H1 (cell line): ENCODE measurements at regions not wholly inside any gene's neighbourhood (a gene's known extent, or its start where the extent isn't known, plus 50 kb on each side); places are given as distances from the start of the nearest gene placed in this dataset.

Experiments used
- BACH1 ChIP-seq: IDR thresholded peaks from 2 replicates; pipeline ENCODE4 v1.6.1; 2012; ENCODE audit warnings: low read length, improper control_type of control experiment
- FOSL1 ChIP-seq: IDR thresholded peaks from 2 replicates; pipeline ENCODE4 v1.6.1; 2011; ENCODE audit warnings: mild to moderate bottlenecking, low read depth, low read length, moderate library complexity; ENCODE audit not compliant: insufficient read depth
- KDM1A ChIP-seq: fragments of 200-600, 300-600 bp; sonication (generic); IDR thresholded peaks from 2 replicates; pipeline ENCODE4 v1.7.1; 2016; ENCODE audit warnings: mild to moderate bottlenecking, low read length, borderline replicate concordance
- MAFK ChIP-seq: IDR thresholded peaks from 2 replicates; pipeline ENCODE4 v1.6.1; 2012; ENCODE audit warnings: low read depth, mild to moderate bottlenecking, improper control_type of control experiment, low read length
- POU5F1 ChIP-seq: IDR thresholded peaks from 2 replicates; pipeline ENCODE4 v1.6.1; 2011; ENCODE audit warnings: low read depth, mild to moderate bottlenecking, low read length, moderate library complexity
- RNF2 ChIP-seq: fragments of 200-900, 300-1000 bp; sonication (generic); IDR thresholded peaks from 2 replicates; pipeline ENCODE4 v1.7.1; 2016; ENCODE audit warnings: borderline replicate concordance, low read depth, mild to moderate bottlenecking, antibody characterized with exemption, low read length; ENCODE audit not compliant: poor library complexity, severe bottlenecking; ENCODE audit errors: missing control alignments
- SIN3A ChIP-seq, 2 experiments: IDR thresholded peaks in 1 of 2; conservative IDR thresholded peaks in 1 of 2; 2 replicates each; pipeline ENCODE4 v1.6.1; 2011 to 2012; ENCODE audit warnings: low read length in 2 of 2, improper control_type of control experiment in 1 of 2, low read depth in 1 of 2, mild to moderate bottlenecking in 1 of 2
- TF ChIP-seq, protein P1 (sequence below): fragments of 300-600 bp; sonication (generic); IDR thresholded peaks from 2 replicates; pipeline ENCODE4 v1.7.1; 2012; ENCODE audit warnings: low read length, moderate library complexity, mild to moderate bottlenecking, inconsistent platforms; ENCODE audit not compliant: insufficient replicate concordance
- TF ChIP-seq, protein P2 (sequence below), 3 experiments: IDR thresholded peaks; 1 replicate in 2 of 3; 2 replicates in 1 of 3; pipeline versions ENCODE4 v1.5.1 to v1.6.1; 2011; ENCODE audit warnings: low read length in 3 of 3, mild to moderate bottlenecking in 3 of 3, inconsistent platforms in 2 of 3, low read depth in 1 of 3, moderate library complexity in 1 of 3; ENCODE audit not compliant: insufficient read depth in 1 of 3; ENCODE audit errors: control extremely low read depth in 1 of 3

DNA sequence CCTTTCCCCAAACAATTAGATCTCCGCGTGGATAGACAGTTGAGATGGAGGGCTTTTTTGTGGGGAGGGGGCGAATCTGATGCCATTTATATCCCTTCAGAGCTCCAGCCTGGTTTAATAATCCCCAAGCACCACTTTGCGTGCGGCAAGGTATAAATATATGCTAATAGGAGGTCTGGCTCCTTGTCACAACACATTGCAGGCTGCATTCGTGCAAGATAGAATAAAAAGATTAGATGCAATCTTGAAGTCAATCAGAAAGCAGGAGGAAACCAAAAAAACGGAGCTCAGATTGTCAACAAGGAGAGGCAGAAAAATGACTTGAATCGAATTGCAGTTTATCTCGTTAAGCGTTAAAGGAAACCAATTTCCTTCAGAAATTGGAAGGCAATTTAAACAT lies 248.7 kb downstream of the SPTSSA start (continued):
- TF ChIP-seq, protein P1, sequence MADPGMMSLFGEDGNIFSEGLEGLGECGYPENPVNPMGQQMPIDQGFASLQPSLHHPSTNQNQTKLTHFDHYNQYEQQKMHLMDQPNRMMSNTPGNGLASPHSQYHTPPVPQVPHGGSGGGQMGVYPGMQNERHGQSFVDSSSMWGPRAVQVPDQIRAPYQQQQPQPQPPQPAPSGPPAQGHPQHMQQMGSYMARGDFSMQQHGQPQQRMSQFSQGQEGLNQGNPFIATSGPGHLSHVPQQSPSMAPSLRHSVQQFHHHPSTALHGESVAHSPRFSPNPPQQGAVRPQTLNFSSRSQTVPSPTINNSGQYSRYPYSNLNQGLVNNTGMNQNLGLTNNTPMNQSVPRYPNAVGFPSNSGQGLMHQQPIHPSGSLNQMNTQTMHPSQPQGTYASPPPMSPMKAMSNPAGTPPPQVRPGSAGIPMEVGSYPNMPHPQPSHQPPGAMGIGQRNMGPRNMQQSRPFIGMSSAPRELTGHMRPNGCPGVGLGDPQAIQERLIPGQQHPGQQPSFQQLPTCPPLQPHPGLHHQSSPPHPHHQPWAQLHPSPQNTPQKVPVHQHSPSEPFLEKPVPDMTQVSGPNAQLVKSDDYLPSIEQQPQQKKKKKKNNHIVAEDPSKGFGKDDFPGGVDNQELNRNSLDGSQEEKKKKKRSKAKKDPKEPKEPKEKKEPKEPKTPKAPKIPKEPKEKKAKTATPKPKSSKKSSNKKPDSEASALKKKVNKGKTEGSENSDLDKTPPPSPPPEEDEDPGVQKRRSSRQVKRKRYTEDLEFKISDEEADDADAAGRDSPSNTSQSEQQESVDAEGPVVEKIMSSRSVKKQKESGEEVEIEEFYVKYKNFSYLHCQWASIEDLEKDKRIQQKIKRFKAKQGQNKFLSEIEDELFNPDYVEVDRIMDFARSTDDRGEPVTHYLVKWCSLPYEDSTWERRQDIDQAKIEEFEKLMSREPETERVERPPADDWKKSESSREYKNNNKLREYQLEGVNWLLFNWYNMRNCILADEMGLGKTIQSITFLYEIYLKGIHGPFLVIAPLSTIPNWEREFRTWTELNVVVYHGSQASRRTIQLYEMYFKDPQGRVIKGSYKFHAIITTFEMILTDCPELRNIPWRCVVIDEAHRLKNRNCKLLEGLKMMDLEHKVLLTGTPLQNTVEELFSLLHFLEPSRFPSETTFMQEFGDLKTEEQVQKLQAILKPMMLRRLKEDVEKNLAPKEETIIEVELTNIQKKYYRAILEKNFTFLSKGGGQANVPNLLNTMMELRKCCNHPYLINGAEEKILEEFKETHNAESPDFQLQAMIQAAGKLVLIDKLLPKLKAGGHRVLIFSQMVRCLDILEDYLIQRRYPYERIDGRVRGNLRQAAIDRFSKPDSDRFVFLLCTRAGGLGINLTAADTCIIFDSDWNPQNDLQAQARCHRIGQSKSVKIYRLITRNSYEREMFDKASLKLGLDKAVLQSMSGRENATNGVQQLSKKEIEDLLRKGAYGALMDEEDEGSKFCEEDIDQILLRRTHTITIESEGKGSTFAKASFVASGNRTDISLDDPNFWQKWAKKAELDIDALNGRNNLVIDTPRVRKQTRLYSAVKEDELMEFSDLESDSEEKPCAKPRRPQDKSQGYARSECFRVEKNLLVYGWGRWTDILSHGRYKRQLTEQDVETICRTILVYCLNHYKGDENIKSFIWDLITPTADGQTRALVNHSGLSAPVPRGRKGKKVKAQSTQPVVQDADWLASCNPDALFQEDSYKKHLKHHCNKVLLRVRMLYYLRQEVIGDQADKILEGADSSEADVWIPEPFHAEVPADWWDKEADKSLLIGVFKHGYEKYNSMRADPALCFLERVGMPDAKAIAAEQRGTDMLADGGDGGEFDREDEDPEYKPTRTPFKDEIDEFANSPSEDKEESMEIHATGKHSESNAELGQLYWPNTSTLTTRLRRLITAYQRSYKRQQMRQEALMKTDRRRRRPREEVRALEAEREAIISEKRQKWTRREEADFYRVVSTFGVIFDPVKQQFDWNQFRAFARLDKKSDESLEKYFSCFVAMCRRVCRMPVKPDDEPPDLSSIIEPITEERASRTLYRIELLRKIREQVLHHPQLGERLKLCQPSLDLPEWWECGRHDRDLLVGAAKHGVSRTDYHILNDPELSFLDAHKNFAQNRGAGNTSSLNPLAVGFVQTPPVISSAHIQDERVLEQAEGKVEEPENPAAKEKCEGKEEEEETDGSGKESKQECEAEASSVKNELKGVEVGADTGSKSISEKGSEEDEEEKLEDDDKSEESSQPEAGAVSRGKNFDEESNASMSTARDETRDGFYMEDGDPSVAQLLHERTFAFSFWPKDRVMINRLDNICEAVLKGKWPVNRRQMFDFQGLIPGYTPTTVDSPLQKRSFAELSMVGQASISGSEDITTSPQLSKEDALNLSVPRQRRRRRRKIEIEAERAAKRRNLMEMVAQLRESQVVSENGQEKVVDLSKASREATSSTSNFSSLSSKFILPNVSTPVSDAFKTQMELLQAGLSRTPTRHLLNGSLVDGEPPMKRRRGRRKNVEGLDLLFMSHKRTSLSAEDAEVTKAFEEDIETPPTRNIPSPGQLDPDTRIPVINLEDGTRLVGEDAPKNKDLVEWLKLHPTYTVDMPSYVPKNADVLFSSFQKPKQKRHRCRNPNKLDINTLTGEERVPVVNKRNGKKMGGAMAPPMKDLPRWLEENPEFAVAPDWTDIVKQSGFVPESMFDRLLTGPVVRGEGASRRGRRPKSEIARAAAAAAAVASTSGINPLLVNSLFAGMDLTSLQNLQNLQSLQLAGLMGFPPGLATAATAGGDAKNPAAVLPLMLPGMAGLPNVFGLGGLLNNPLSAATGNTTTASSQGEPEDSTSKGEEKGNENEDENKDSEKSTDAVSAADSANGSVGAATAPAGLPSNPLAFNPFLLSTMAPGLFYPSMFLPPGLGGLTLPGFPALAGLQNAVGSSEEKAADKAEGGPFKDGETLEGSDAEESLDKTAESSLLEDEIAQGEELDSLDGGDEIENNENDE = no peak
- no peak for TF ChIP-seq SIN3A (conservative IDR thresholded peaks at IDR 0.05 in 1 of 2, IDR thresholded peaks at IDR 0.05 in 1 of 2; ENCODE audit: low read depth in 1 of 2, low read length in 2 of 2)
- TF ChIP-seq, protein P2, sequence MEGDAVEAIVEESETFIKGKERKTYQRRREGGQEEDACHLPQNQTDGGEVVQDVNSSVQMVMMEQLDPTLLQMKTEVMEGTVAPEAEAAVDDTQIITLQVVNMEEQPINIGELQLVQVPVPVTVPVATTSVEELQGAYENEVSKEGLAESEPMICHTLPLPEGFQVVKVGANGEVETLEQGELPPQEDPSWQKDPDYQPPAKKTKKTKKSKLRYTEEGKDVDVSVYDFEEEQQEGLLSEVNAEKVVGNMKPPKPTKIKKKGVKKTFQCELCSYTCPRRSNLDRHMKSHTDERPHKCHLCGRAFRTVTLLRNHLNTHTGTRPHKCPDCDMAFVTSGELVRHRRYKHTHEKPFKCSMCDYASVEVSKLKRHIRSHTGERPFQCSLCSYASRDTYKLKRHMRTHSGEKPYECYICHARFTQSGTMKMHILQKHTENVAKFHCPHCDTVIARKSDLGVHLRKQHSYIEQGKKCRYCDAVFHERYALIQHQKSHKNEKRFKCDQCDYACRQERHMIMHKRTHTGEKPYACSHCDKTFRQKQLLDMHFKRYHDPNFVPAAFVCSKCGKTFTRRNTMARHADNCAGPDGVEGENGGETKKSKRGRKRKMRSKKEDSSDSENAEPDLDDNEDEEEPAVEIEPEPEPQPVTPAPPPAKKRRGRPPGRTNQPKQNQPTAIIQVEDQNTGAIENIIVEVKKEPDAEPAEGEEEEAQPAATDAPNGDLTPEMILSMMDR (IDR thresholded peaks at IDR 0.05; ENCODE audit: control extremely low read depth in 1 of 3, insufficient read depth in 1 of 3, low read depth in 1 of 3, low read length in 3 of 3) = no peak
- no peak for TF ChIP-seq MAFK
- no peak for TF ChIP-seq POU5F1
- TF ChIP-seq BACH1 = no peak
- TF ChIP-seq FOSL1 = no peak
- TF ChIP-seq KDM1A = no peak
- no peak for TF ChIP-seq RNF2
